ENCODE measurements at regions not wholly inside any gene's neighbourhood (a gene's known extent, or its start where the extent isn't known, plus 50 kb on each side); places are given as distances from the start of the nearest gene placed in this dataset.

DNA sequence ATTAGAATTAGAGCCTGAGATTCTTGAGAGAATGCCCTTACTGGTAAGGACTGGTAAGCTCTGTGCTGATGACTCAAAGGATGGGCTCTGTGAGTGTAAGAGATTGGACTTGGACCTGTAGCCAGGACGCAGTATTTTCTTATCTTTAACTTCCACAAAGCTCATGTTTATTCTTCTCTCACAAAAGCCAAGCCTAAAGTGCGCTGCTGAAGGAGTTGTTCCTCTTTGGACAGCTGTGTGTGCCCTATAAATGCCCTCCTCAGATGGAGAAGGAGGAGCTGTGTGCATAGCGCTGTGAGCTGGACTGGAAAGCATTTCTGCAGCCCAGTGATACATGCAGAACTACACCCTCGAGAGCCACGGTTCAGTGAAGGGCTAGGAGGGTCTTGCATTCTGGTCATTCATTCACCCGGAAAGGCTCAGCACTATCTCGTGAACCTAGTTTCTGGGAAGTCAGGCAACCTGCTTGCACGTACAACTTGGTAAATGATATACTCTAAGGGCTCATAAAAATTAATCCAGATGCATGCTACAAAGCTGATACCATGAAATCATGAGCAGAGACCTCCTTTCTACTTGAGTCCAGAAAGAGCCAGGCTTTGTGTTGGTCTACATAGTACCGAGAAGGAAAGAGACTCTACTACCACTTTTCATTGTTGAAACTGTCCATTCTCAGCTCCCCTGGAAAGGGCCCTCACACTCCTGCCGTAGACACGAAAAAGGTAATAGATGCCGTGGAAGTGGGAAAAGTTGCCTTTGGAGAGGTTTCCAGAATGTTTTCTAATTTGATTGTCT, 103.0 kb upstream of the TBL1XR1 start:
- peaks cover 10 to 11% of the 10 kb centered on the region in 2 donors for H3K4me1 ChIP-seq (ENCODE audit: control insufficient read depth in 2 of 2, insufficient read depth in 2 of 2, low read length in 2 of 2)
- H3K27ac ChIP-seq (ENCODE audit: low read length in 2 of 2): no peak overlapping the region
- no peaks in the 10 kb centered on the region for H3K79me2 ChIP-seq (ENCODE audit: control insufficient read depth, insufficient read depth, low read length)
- Mint-ChIP-seq H3K4me3 (peak overlapping the region; percentile 16), H3K27ac (peak overlapping the region; percentile 11), H3K9me3 (ENCODE audit: insufficient read depth) (no peaks in the 10 kb centered on the region), H3K27me3 (no peaks in the 10 kb centered on the region), H3K4me1 (peaks cover 14% of the 10 kb centered on the region)
- no peak for TF ChIP-seq EZH2 (IDR thresholded peaks at IDR 0.05; ENCODE audit: borderline replicate concordance, insufficient read depth, low read depth, low read length, poor library complexity, severe bottlenecking)
- TF ChIP-seq, protein P1, sequence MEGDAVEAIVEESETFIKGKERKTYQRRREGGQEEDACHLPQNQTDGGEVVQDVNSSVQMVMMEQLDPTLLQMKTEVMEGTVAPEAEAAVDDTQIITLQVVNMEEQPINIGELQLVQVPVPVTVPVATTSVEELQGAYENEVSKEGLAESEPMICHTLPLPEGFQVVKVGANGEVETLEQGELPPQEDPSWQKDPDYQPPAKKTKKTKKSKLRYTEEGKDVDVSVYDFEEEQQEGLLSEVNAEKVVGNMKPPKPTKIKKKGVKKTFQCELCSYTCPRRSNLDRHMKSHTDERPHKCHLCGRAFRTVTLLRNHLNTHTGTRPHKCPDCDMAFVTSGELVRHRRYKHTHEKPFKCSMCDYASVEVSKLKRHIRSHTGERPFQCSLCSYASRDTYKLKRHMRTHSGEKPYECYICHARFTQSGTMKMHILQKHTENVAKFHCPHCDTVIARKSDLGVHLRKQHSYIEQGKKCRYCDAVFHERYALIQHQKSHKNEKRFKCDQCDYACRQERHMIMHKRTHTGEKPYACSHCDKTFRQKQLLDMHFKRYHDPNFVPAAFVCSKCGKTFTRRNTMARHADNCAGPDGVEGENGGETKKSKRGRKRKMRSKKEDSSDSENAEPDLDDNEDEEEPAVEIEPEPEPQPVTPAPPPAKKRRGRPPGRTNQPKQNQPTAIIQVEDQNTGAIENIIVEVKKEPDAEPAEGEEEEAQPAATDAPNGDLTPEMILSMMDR (IDR thresholded peaks at IDR 0.05): no peak
- DNase-seq (peak; percentile 36), ATAC-seq (ENCODE audit: low read depth) (peak; percentile 47)
- peak overlapping the region; percentile 18 for H3K9ac ChIP-seq (ENCODE audit: low read length)
- CTCF ChIA-PET: interaction anchor here (1.1 kb wide), 1 partner anchor 11 kb away, joined by 3 read pairs; no protein-coding TSS in a partner anchor
- POLR2A ChIA-PET: no interaction called here
- H3K4me3 ChIP-seq (ENCODE audit: control extremely low read depth in 1 of 5, extremely low read depth in 1 of 5, insufficient read depth in 1 of 5, low read depth in 2 of 5, low read length in 4 of 5): no peak overlapping the region
- H3K27me3 ChIP-seq (replicated peaks in 1 of 4; ENCODE audit: control extremely low read depth in 1 of 4, control insufficient read depth in 3 of 4, insufficient read depth in 4 of 4, low read length in 3 of 4): no peaks in the 10 kb centered on the region
- H2AFZ ChIP-seq (ENCODE audit: insufficient read depth, low read depth, low read length, poor library complexity, severe bottlenecking): peak overlapping the region; percentile 45
- WGBS (ENCODE audit: insufficient coverage): 15% methylated on average over 6 of the region's 12 CpGs
- no peaks in the 10 kb centered on the region for H4K20me1 ChIP-seq (ENCODE audit: control insufficient read depth, insufficient read depth, low read length, poor library complexity, severe bottlenecking)
- no peaks in the 10 kb centered on the region for H3K9me3 ChIP-seq (ENCODE audit: control extremely low read depth in 1 of 3, control insufficient read depth in 2 of 3, insufficient read depth in 1 of 3, low read length in 2 of 3)
- H3K36me3 ChIP-seq (replicated peaks in 1 of 2; ENCODE audit: control extremely low read depth in 1 of 2, control insufficient read depth in 1 of 2, extremely low read depth in 1 of 2, insufficient read depth in 2 of 2, low read length in 1 of 2): no peaks in the 10 kb centered on the region
- peak overlapping the region; percentile 55 for H3K4me2 ChIP-seq (replicated peaks; ENCODE audit: low read depth, low read length, poor library complexity, severe bottlenecking)
- intact Hi-C loops (cut with micrococcal nuclease): loop anchor here (10.0 kb wide), 1 partner anchor 55 kb away; no protein-coding TSS in a partner anchor

- H3K4me1 Mint-ChIP-seq: peaks cover 14% of the 10 kb centered on the region
- Histone ChIP-seq H2AFZ (ENCODE audit: insufficient read depth, low read depth, low read length, poor library complexity, severe bottlenecking) (no peak overlapping the region), H3K79me2 (ENCODE audit: control insufficient read depth, insufficient read depth, low read length) (no peaks in the 10 kb centered on the region), H3K4me2 (replicated peaks; ENCODE audit: low read depth, low read length, poor library complexity, severe bottlenecking) (no peak overlapping the region), H3K9ac (ENCODE audit: low read length) (no peak overlapping the region), H3K4me1 (ENCODE audit: control insufficient read depth in 2 of 2, insufficient read depth in 2 of 2, low read length in 2 of 2) (peaks cover 10 to 11% of the 10 kb centered on the region in 2 donors), H3K9me3 (ENCODE audit: control extremely low read depth in 1 of 3, control insufficient read depth in 2 of 3, insufficient read depth in 1 of 3, low read length in 2 of 3) (no peaks in the 10 kb centered on the region), H3K27me3 (replicated peaks in 1 of 4; ENCODE audit: control extremely low read depth in 1 of 4, control insufficient read depth in 3 of 4, insufficient read depth in 4 of 4, low read length in 3 of 4) (no peaks in the 10 kb centered on the region), H3K27ac (ENCODE audit: low read length in 2 of 2) (no peak overlapping the region), H3K36me3 (replicated peaks in 1 of 2; ENCODE audit: control extremely low read depth in 1 of 2, control insufficient read depth in 1 of 2, extremely low read depth in 1 of 2, insufficient read depth in 2 of 2, low read length in 1 of 2) (no peaks in the 10 kb centered on the region), H3K4me3 (ENCODE audit: control extremely low read depth in 1 of 5, extremely low read depth in 1 of 5, insufficient read depth in 1 of 5, low read depth in 2 of 5, low read length in 4 of 5) (no peak overlapping the region), H4K20me1 (ENCODE audit: control insufficient read depth, insufficient read depth, low read length, poor library complexity, severe bottlenecking) (no peaks in the 10 kb centered on the region)
- ATAC-seq (ENCODE audit: low read depth): no peak
- 100% methylated on average over 1 of the region's 2 CpGs for WGBS (ENCODE audit: insufficient coverage)
- POLR2A ChIA-PET: no interaction called here
- TF ChIP-seq EZH2 (IDR thresholded peaks at IDR 0.05; ENCODE audit: borderline replicate concordance, insufficient read depth, low read depth, low read length, poor library complexity, severe bottlenecking): no peak
- TF ChIP-seq, protein P1 (IDR thresholded peaks at IDR 0.05): no peak
- no peaks in the 10 kb centered on the region for H3K27me3 Mint-ChIP-seq
- H3K27ac Mint-ChIP-seq: no peak overlapping the region
- no peaks in the 10 kb centered on the region for H3K9me3 Mint-ChIP-seq (ENCODE audit: insufficient read depth)
- intact Hi-C loops (cut with micrococcal nuclease): loop anchor here (10.0 kb wide), 1 partner anchor 54 kb away; no protein-coding TSS in a partner anchor
- H3K4me3 Mint-ChIP-seq: no peak overlapping the region
- no peak for DNase-seq
- CTCF ChIA-PET: no interaction called here
Observed at GRCh38 chr3:177300842-177301241, 103.6 kb upstream of the TBL1XR1 start.
